H9 (cell line): ENCODE measurements at regions not wholly inside any gene's neighbourhood (a gene's known extent, or its start where the extent isn't known, plus 50 kb on each side); places are given as distances from the start of the nearest gene placed in this dataset.

Source experiments
- DNase-seq: peaks from one replicate; pipeline ENCODE4 v3.0.0-alpha.2; 2017
- H2AFZ ChIP-seq: one replicate; pipeline ENCODE4 v1.6.1; 2013; ENCODE audit warnings: mild to moderate bottlenecking, low read length, control low read depth, moderate library complexity
- H2AK5ac ChIP-seq: 2 replicates; pipeline ENCODE4 v1.6.1; 2013; ENCODE audit warnings: low read length, control low read depth, mixed read lengths; ENCODE audit not compliant: insufficient read length
- H2BK120ac ChIP-seq: one replicate; pipeline ENCODE4 v1.6.1; 2013; ENCODE audit warnings: low read depth, mild to moderate bottlenecking, low read length, control low read depth, inconsistent platforms; ENCODE audit not compliant: poor library complexity, severe bottlenecking
- H2BK12ac ChIP-seq: 2 replicates; pipeline ENCODE4 v1.6.1; 2013; ENCODE audit warnings: low read length, control low read depth, mixed read lengths, low read depth; ENCODE audit not compliant: insufficient read length
- H2BK15ac ChIP-seq: 2 replicates; pipeline ENCODE4 v1.6.1; 2013; ENCODE audit warnings: low read depth, low read length, control low read depth
- H2BK20ac ChIP-seq: one replicate; pipeline ENCODE4 v1.6.1; 2013; ENCODE audit warnings: low read depth, mild to moderate bottlenecking, low read length, control low read depth, inconsistent platforms; ENCODE audit not compliant: poor library complexity, severe bottlenecking
- H2BK5ac ChIP-seq: 2 replicates; pipeline ENCODE4 v1.6.1; 2013; ENCODE audit warnings: low read length, control low read depth, mixed read lengths; ENCODE audit not compliant: insufficient read length
- H3K14ac ChIP-seq: 2 replicates; pipeline ENCODE4 v1.6.1; 2013; ENCODE audit warnings: low read length, control low read depth; ENCODE audit not compliant: insufficient read depth
- H3K18ac ChIP-seq: 2 replicates; pipeline ENCODE4 v1.6.1; 2013; ENCODE audit warnings: low read depth, mild to moderate bottlenecking, mixed read lengths, low read length, control low read depth; ENCODE audit not compliant: insufficient read length
- H3K23ac ChIP-seq: 2 replicates; pipeline ENCODE4 v1.6.1; 2013; ENCODE audit warnings: low read length, control low read depth, mixed read lengths, low read depth; ENCODE audit not compliant: insufficient read length
- H3K23me2 ChIP-seq: 2 replicates; pipeline ENCODE4 v1.6.1; 2013; ENCODE audit warnings: low read depth, mild to moderate bottlenecking, mixed read lengths, low read length, control low read depth; ENCODE audit not compliant: insufficient read length, poor library complexity, severe bottlenecking
- H3K27ac ChIP-seq: 2 replicates; pipeline ENCODE4 v1.5.1; 2013; ENCODE audit warnings: low read length, control low read depth, mixed read lengths, low read depth; ENCODE audit not compliant: insufficient read length
- H3K27me3 ChIP-seq: 2 replicates; pipeline ENCODE4 v1.6.1; 2013; ENCODE audit warnings: low read length, control low read depth, inconsistent platforms; ENCODE audit not compliant: insufficient read depth
- H3K4ac ChIP-seq: 2 replicates; pipeline ENCODE4 v1.6.1; 2013; ENCODE audit warnings: low read depth, mild to moderate bottlenecking, control low read depth, inconsistent platforms, low read length, moderate library complexity
- H3K4me1 ChIP-seq: 2 replicates; pipeline ENCODE4 v1.6.1; 2013; ENCODE audit warnings: low read length, control low read depth, inconsistent platforms; ENCODE audit not compliant: insufficient read depth
- H3K4me2 ChIP-seq: 2 replicates; pipeline ENCODE4 v1.6.1; 2013; ENCODE audit warnings: low read length, control low read depth, mixed read lengths; ENCODE audit not compliant: insufficient read length, insufficient read depth
- H3K56ac ChIP-seq: 2 replicates; pipeline ENCODE4 v1.6.1; 2013; ENCODE audit warnings: low read depth, mild to moderate bottlenecking, mixed read lengths, low read length, control low read depth; ENCODE audit not compliant: insufficient read length
- H3K79me1 ChIP-seq: 2 replicates; pipeline ENCODE4 v1.6.1; 2013; ENCODE audit warnings: low read depth, mild to moderate bottlenecking, moderate library complexity, low read length, control low read depth, inconsistent platforms; ENCODE audit not compliant: insufficient read depth, poor library complexity, severe bottlenecking
- H3K79me2 ChIP-seq: 2 replicates; pipeline ENCODE4 v1.6.1; 2013; ENCODE audit warnings: low read length, control low read depth, inconsistent platforms; ENCODE audit not compliant: insufficient read depth
- H3K9ac ChIP-seq: 2 replicates; pipeline ENCODE4 v1.6.1; 2013; ENCODE audit warnings: low read length, control low read depth, mixed read lengths; ENCODE audit not compliant: insufficient read length; ENCODE audit errors: extremely low read depth
- H3K9me3 ChIP-seq: one replicate; pipeline ENCODE4 v1.6.1; 2013; ENCODE audit warnings: low read depth, low read length, inconsistent platforms; ENCODE audit not compliant: control insufficient read depth
- H3T11ph ChIP-seq: one replicate; pipeline ENCODE4 v1.6.1; 2013; ENCODE audit warnings: mild to moderate bottlenecking, low read length, control low read depth, inconsistent platforms
- H4K20me1 ChIP-seq: one replicate; pipeline ENCODE4 v1.6.1; 2013; ENCODE audit not compliant: control insufficient read depth, insufficient read length, insufficient read depth
- H4K5ac ChIP-seq: 2 replicates; pipeline ENCODE4 v1.6.1; 2013; ENCODE audit warnings: low read depth, mild to moderate bottlenecking, mixed read lengths, low read length, control low read depth; ENCODE audit not compliant: insufficient read length
- H4K8ac ChIP-seq: replicated peaks from 2 replicates; pipeline ENCODE4 v1.6.1; 2013; ENCODE audit warnings: low read length, control low read depth, mixed read lengths, low read depth; ENCODE audit not compliant: insufficient read length
- H4K91ac ChIP-seq: 2 replicates; pipeline ENCODE4 v1.6.1; 2013; ENCODE audit warnings: low read depth, mild to moderate bottlenecking, moderate library complexity, mixed read lengths, low read length, control low read depth; ENCODE audit not compliant: insufficient read length
- H3K27ac Mint-ChIP-seq, 3 experiments: 2 replicates in 2 of 3; 3 replicates in 1 of 3; pipeline ENCODE4 v1.8.0; 2020 to 2021; ENCODE audit warnings: mixed read lengths in 3 of 3, mild to moderate bottlenecking in 1 of 3, moderate library complexity in 1 of 3
- H3K27me3 Mint-ChIP-seq: 2 replicates; pipeline ENCODE4 v1.8.0; 2021; ENCODE audit warnings: low read depth, mild to moderate bottlenecking, moderate library complexity, mixed read lengths
- H3K36me3 Mint-ChIP-seq, 3 experiments: 2 replicates in 2 of 3; 3 replicates in 1 of 3; pipeline ENCODE4 v1.8.0; 2020 to 2021; ENCODE audit warnings: low read depth in 3 of 3, mixed read lengths in 3 of 3; ENCODE audit not compliant: insufficient read depth in 1 of 3
- H3K4me1 Mint-ChIP-seq, 2 experiments: 2 replicates each; pipeline ENCODE4 v1.8.0; 2020; ENCODE audit warnings: mixed read lengths in 2 of 2
- H3K4me3 Mint-ChIP-seq, 2 experiments: 2 replicates in 1 of 2; 3 replicates in 1 of 2; pipeline ENCODE4 v1.8.0; 2020 to 2021; ENCODE audit warnings: mild to moderate bottlenecking in 2 of 2, mixed read lengths in 2 of 2, moderate library complexity in 1 of 2
- H3K9me3 Mint-ChIP-seq, 2 experiments: 2 replicates in 1 of 2; 3 replicates in 1 of 2; pipeline ENCODE4 v1.8.0; 2020; ENCODE audit warnings: mild to moderate bottlenecking in 2 of 2, mixed read lengths in 2 of 2, moderate library complexity in 1 of 2
- CTCF ChIP-seq: fragments of 200-600 bp; sonication (generic); conservative IDR thresholded peaks from 3 replicates; pipeline ENCODE4 v1.8.0; 2021; ENCODE audit warnings: antibody characterized with exemption, mild to moderate bottlenecking
- WGBS: extraction: QIAGEN DNeasy Blood & Tissue Kit; methylation state at CpG from one replicate; pipeline ENCODE4 v1.1.7; 2013; ENCODE audit warnings: missing lambda C conversion rate, low lambda C conversion rate, mixed read lengths; ENCODE audit not compliant: insufficient read length; ENCODE audit errors: extremely low coverage; 5-methylcytosine and 5-hydroxymethylcytosine counted together

- no peak overlapping the region for H3T11ph ChIP-seq
- no peaks in the 10 kb centered on the region for H3K79me1 ChIP-seq
- no peaks in the 10 kb centered on the region for H3K27me3 ChIP-seq
- no peaks in the 10 kb centered on the region for H3K9me3 ChIP-seq
- no peak overlapping the region for H2BK20ac ChIP-seq
- H3K23ac ChIP-seq: no peak overlapping the region
- no peaks in the 10 kb centered on the region for H4K20me1 ChIP-seq
- H2AK5ac ChIP-seq: no peak overlapping the region
- DNase-seq: no peak
- peaks cover 7% of the 10 kb centered on the region; the same call in 1 of the 2 replicates for H3K27me3 Mint-ChIP-seq
- H3K9ac ChIP-seq: no peak overlapping the region
- H2BK5ac ChIP-seq: no peak overlapping the region
- no peak overlapping the region for H3K56ac ChIP-seq
- H3K14ac ChIP-seq: no peak overlapping the region
- no peak overlapping the region for H2BK12ac ChIP-seq
- WGBS: no CpG with 5 or more reads among the region's 3 CpGs
- no peaks in the 10 kb centered on the region for H3K23me2 ChIP-seq
- H3K18ac ChIP-seq: no peak overlapping the region
- H3K27ac ChIP-seq: no peak overlapping the region
- peaks cover 0 to 5% (median 2%) of the 10 kb centered on the region in 3 experiments; a peak in 2 of 7 replicates for H3K36me3 Mint-ChIP-seq
- H3K79me2 ChIP-seq: no peaks in the 10 kb centered on the region
- peaks cover 58 to 61% of the 10 kb centered on the region in 2 experiments for H3K4me1 Mint-ChIP-seq
- no peak overlapping the region for H2BK15ac ChIP-seq
- no peak overlapping the region for H2BK120ac ChIP-seq
- H3K4me2 ChIP-seq: no peak overlapping the region
- no peak for TF ChIP-seq CTCF
- no peak overlapping the region for H3K4me3 Mint-ChIP-seq
- no peak overlapping the region for H3K4ac ChIP-seq
- no peak overlapping the region for H4K8ac ChIP-seq
- H4K5ac ChIP-seq: no peak overlapping the region
- no peak overlapping the region for H2AFZ ChIP-seq
- no peak overlapping the region for H4K91ac ChIP-seq
- H3K9me3 Mint-ChIP-seq: peaks cover 0 to 9% of the 10 kb centered on the region in 2 experiments; a peak in 2 of 5 replicates
- H3K27ac Mint-ChIP-seq: 0 out of 7 replicates have a peak overlapping the region, but pooled peaks of 1 of the 3 experiments have one; percentile 41
- peaks cover 3% of the 10 kb centered on the region; the same call in 1 of the 2 replicates for H3K4me1 ChIP-seq
Measured at GRCh38 chr20:20894280-20894679, 181.8 kb upstream of the RALGAPA2 start.
